Mammary epithelial cell (primary cell): ENCODE measurements at regions not wholly inside any gene's neighbourhood (a gene's known extent, or its start where the extent isn't known, plus 50 kb on each side); places are given as distances from the start of the nearest gene placed in this dataset.

Experiments
- CTCF ChIP-seq, 2 donors: IDR thresholded peaks in 1 of 2; conservative IDR thresholded peaks in 1 of 2; 2 replicates each; pipeline ENCODE4 v1.5.1; 2011 to 2012; ENCODE audit warnings: inconsistent platforms in 2 of 2, low read length in 2 of 2, mild to moderate bottlenecking in 2 of 2, control low read depth in 1 of 2, low read depth in 1 of 2; ENCODE audit not compliant: insufficient read depth in 1 of 2; ENCODE audit errors: extremely low read depth in 1 of 2
- EZH2 ChIP-seq: IDR thresholded peaks from 2 replicates; pipeline ENCODE4 v1.6.1; 2012; ENCODE audit warnings: low read length, inconsistent platforms, borderline replicate concordance

GRCh38 chr3:176577447-176577846, 619.8 kb downstream of the TBL1XR1 start:
- TF ChIP-seq CTCF (conservative IDR thresholded peaks at IDR 0.05 in 1 of 2, IDR thresholded peaks at IDR 0.05 in 1 of 2; ENCODE audit: extremely low read depth in 1 of 2, insufficient read depth in 1 of 2, low read depth in 1 of 2, low read length in 2 of 2): no peak
- no peak for TF ChIP-seq EZH2
